Inferior parietal cortex (tissue), 1 donor: ENCODE measurements at regions not wholly inside any gene's neighbourhood (a gene's known extent, or its start where the extent isn't known, plus 50 kb on each side); places are given as distances from the start of the nearest gene placed in this dataset.

Experiments used
- DNase-seq: peaks from one replicate; pipeline ENCODE4 v3.0.0-alpha.2; 2016; ENCODE audit errors: extremely low spot score

DNA sequence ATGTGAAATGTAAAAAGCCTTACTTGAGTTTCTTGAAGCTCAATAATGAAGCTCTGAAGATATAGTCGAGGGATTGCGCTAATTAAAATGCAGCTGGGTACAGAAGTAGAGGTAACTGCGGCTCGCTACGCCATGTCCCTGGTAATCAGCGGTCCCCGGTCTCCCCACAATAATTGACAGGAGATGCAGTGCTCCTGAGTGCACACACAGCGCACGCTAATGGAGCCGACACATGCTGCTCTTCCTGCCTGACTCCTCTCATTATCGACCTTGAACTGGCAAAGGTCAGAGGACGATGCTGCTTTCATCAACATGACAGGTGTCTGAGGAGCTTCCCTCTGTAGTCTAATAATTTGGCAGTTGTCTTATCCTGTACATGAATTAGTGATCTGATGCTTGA lies 365.9 kb downstream of the RNF144B start:
- no peak for DNase-seq

GRCh38 chr6:18763086-18763485 lies 375.9 kb downstream of the RNF144B start:
- DNase-seq, result no peak

DNA sequence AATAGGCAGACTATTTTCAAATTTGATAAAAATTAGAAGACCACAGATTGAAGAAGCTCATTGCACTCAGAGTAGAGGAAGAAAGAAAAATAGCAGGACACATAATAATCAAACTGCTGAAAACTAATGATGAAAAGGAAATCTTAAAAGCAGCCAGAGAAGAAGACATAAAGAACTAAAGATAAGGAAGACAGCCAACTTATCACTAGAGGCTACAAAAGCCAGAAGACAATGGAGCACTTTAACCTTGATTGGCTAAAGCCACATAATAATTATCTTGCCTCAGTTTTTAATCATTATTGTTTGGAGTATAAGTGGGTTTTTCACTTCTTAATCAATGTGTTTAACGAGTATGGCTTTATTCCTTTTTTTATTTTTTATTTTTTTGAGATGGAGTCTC lies 397.6 kb downstream of the RNF144B start:
- DNase-seq, result no peak

- DNase-seq, result no peak
These were observed 398.8 kb downstream of the RNF144B start for GRCh38 chr6:18785810-18786490.

GRCh38 chr6:18792866-18793265 lies 405.7 kb downstream of the RNF144B start:
- no peak for DNase-seq

- no peak for DNase-seq
These were observed 408.6 kb downstream of the RNF144B start for GRCh38 chr6:18795726-18796125.

GRCh38 chr6:18820725-18821124 lies 433.6 kb downstream of the RNF144B start:
- DNase-seq, result no peak

DNA sequence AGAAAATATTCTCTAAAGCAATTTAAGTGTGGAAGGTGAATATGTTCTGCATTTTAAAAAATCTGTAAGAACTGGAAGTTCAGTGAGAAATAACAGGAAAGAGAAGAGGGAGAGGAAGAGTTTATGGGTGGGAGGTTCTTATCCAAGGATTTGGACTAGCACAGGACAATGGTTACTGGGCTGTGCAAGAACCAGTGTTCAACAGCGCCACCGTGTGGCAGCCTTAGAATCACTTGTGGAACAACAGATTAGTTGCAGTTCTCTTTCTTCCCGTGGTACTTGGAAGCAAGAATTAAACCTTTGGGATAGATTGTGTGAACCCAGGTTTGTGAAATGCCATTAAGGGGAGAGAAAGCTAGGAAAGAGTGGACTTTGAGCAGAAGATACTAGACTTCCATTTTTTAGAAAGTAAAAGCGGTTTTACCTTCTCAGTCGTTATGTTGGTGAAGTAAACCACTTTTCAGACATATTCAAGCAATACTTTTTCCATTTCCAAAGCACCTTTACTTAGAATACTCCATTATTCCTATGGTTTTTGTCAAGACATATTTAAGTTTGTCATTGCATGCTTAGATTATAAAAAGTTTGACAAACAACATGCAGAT lies 436.7 kb downstream of the RNF144B start:
- no peak for DNase-seq

DNA sequence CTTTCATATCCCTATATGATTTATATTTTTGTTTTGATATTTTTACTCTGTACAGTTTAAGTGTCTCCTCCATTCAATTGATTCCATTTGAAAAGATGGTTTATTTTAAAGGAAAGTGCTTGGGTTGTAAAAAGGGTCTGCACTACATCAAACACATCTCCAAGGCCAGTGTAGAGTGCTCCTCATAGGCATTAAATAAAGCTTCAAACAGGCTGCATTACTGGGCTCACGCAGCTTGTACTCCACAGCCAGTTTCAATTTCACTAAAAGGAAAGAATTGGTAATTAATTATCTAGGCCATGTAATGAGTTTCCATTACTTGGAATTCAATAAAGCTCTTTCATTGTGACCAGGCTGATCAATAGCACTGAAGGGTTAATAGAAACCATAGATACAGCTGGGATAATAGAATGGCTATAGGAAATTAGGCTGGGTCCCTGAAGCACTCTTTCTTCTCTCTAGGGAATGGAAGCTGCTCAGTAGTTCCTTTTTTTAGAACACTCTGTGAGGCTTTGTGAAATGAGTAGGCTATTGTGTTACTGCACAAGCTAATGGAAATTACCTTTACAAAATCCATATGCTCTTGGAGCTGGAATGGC lies 442.2 kb downstream of the RNF144B start:
- DNase-seq, result no peak

DNA sequence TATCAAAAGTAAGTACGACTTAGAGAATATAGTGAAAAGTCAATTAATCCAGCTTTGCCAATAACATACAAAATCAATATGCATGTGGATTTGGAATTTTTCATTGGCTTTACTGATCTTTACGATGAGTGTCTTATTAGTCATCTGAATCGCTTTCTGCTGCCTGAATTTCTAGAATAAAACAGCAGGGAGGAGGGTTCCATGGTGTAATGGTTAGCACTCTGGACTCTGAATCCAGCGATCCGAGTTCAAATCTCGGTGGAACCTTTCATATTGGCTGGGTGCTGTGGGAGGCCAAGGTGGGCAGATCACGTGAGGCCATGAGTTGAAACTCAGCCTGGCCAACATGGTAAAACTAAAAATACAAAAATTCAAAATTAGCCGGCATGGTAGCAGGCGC lies 448.8 kb downstream of the RNF144B start:
- no peak for DNase-seq

GRCh38 chr6:18837013-18837412 lies 449.9 kb downstream of the RNF144B start:
- no peak for DNase-seq

DNA sequence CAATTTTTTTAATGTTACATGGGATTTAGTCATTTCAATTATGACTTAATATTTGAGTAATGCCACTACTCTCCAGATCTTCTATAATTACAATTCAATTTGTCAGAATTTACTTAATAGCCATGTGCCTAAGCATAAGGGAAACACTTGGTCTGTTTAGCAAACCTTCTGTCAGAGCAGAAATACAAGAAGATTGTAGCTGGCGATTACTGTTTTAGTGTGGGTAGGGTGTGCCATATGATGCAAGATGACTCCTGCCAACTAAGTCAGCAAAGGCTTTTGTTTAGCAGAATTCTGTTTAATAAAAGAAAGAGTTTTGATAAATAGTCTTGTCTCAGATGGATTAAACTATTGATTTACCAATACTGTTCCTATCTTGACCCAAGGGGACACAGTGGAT lies 455.4 kb downstream of the RNF144B start:
- no peak for DNase-seq

DNA sequence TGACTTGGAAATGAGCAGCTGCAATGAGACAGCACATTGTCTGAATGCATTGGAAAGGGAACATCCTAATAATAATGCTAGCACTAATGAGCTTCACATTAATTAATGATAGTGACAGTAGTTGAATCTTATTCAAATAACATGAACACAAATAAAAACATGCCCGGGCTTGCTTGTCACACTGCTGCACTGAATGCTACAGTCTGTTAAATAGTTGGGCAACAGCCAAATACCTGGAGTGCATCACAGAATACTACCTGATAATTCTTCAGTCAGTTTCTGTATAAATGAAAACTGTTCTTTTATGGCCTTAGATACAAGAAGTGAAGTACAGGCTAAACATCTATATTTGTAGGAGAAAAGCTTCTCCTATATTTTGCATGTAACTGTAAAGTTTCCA lies 458.7 kb downstream of the RNF144B start:
- DNase-seq, result no peak

GRCh38 chr6:18846327-18846726 lies 459.2 kb downstream of the RNF144B start:
- no peak for DNase-seq

DNA sequence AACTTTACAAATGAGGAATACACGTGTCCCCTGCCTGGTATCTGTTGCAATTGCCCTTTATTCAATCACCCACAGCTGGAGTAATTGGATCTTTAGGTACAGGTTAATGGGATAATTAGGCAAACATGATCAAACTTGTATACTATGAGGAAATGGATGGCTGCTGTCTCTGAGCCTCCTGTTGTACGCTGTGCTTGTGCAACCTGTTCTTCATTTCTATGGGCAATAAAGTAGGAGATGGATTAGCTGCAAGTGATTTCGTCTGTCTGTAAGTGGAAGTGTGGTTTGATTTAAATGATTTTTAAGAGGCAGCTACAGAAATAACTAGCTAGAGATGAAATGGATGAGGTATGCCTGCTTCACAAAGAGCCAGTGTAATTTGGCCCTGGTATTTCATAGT lies 474.1 kb downstream of the RNF144B start:
- DNase-seq, result no peak

GRCh38 chr6:18883268-18883667 lies 496.1 kb downstream of the RNF144B start:
- no peak for DNase-seq

DNA sequence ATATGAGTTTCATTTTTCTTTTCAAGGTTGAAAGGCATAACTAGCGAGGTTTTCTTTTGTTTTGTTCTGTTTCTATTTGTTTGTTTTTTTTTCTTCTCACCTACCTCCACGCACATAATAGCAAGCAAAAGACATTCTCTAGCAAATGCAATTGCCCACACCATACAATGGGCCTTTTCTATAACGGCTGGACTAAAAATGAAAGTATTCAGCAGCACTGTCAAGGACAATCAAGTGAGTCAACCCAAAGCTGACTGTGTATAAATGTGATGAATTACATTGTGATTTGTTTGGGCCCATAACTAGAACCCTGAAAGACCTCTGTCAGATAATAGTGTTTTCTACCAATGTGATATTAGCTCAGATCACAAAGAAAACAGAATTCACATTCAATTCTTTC lies 496.7 kb downstream of the RNF144B start:
- DNase-seq, result peak; percentile 45

GRCh38 chr6:18893540-18894269 lies 506.6 kb downstream of the RNF144B start:
- DNase-seq, result no peak

GRCh38 chr6:18897350-18897749 lies 510.2 kb downstream of the RNF144B start:
- no peak for DNase-seq

DNA sequence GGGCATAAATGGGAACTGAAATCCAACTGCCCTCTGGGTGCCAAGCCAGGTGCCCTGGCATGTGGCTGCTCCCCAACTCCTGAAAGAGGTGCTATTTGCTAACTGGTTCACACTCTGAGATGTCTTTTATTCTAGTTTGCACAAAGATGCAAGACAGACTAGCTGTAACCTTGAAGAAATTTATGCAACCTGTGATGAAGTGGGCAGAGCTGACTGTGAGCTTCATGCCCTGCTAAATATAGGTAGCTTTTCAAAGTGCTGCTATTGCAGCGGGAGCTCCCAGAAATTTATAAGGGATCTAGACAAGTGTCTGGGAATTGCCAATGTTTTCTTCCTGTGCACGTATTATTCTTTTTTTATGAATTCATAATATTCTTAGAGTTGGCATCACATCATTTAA lies 517.5 kb downstream of the RNF144B start:
- DNase-seq, result no peak

DNA sequence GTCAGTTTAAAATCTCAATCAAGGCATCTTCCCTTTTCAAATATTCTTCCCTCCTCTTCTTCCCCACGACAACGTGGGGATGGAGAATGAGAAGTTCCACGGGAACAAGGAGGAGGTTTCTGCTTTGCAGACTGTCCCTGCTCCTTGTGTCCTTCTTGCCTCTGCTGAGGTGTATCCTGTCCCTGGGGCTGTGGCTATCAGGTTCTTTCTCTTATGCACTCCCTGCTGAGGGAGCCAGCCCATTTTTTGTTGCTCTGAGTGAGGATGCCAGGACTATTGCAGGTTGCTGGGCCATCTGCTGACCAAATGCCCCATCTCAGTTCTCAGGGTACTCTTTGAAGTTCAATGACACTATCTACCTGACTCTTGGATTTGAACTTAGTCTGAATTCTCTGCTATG lies 533.6 kb downstream of the RNF144B start:
- DNase-seq, result no peak

DNA sequence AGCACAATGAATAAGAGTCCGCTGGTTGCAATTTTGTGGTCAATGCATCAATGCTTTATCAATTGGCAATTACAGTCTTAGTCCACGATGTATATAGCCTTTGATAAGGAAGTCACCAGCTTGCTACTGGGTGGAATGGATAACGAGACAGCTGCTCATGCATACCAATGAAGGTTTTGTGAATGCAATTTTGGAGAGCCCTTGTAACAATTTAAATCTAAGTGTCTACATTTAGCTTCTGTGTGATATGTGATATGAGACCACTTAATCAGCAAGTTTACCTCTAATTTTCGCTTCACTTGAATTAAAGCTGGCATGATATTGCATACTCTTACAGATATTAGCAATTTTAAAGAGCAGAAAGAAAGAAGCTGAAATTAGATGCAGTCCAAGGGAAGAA lies 543.9 kb downstream of the RNF144B start:
- no peak for DNase-seq

- no peak for DNase-seq
These were observed 571.0 kb downstream of the RNF144B start for GRCh38 chr6:18958146-18958545.
